Right renal cortex interstitium (tissue), 3 donors: ENCODE measurements at regions not wholly inside any gene's neighbourhood (a gene's known extent, or its start where the extent isn't known, plus 50 kb on each side); places are given as distances from the start of the nearest gene placed in this dataset.

Experiments used
- DNase-seq, 3 donors: peaks; one replicate each; pipeline ENCODE4 v3.0.0-alpha.2; 2013; ENCODE audit warnings: low read depth in 3 of 3, low spot score in 2 of 3

DNA sequence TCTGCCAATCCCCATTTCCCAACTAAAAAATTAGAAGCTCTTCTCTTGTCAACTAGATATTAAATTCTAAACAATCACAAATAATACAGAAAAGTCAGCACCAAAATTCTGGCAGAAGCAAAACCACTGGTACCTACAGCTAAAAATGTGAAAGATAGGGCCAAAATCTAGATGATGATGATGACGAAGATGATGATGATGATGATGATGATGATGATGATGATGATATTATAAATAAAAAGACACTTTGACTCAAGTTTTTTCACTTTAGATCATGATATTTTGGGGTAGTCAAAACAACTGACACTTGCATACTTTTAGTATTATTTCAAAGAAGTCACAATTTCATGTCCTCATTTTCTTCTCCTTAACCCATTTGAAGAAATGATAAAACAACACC lies 470.1 kb upstream of the NR2F2 start:
- no peak for DNase-seq

DNA sequence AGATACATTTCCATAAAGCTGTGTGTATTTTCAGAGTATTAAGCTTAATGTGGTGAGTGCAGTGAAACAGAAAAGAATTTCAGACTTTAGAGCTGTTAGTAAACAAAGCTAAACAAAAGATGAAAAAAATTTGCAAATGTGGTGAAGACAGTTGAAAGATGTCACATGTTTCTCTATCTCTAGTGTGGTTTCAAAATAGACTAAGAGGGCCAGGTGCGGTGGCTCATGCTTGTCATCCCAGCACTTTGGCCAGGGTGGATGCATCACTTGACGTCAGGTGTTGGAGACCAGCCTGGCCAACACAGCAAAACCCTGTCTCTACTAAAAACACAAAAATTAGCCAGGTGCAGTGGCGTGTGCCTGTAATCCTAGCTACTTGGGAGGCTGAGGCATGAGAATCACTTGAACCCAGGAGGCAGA lies 466.0 kb upstream of the NR2F2 start:
- no peak for DNase-seq

DNA sequence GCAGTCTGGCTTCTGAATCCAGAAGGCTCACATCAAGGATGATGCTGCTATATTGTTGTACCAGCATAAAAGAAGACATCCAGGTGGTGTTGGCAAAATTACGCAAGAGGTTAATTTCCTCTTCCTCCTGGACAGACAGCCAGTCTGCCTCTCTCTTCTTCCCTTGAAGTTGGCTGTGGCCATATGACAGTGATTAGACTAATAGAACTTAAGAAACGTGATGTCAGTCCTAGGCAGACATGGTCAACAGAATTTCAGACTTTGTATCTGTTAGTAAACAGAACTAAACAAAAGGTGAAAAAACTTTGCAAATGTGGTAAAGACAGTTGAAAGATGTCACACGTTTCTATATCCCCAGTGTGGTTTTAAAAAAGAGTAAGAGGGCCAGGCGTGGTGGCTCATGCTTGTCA lies 465.2 kb upstream of the NR2F2 start:
- no peak for DNase-seq

DNA sequence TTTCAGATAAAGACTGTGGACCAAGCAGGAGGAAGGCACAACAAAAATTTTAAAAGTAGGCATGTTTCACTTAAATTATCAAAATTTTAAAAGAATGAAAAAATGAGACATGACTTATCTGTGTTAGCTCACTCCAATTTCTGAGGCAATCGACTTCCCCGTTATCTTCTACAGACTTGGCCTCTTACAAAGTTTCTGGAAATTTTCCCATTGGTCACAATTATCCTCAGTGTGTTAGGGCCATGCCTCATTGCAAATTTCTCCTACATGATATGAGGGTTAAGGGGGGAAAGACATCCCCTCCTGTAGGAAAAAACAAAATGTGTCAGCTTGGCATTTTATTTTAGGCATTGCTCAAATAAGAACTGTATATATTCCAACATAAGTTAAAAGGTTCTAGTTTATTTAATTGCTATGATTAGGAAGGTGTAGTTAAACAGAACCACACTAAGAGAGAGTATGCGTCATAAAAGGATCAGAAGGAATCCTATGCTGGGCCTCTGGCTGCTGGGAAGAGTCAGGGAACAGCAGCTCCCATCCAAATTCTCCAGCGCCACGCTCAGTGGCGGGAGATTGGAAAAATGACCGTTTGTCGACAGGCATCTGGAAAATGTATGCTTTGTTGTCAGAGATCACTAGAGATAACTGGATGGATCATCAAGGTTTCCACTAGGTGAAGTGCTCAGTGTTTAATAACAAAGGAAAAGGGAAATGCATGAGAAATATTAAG lies 463.6 kb upstream of the NR2F2 start:
- DNase-seq = no peak

DNA sequence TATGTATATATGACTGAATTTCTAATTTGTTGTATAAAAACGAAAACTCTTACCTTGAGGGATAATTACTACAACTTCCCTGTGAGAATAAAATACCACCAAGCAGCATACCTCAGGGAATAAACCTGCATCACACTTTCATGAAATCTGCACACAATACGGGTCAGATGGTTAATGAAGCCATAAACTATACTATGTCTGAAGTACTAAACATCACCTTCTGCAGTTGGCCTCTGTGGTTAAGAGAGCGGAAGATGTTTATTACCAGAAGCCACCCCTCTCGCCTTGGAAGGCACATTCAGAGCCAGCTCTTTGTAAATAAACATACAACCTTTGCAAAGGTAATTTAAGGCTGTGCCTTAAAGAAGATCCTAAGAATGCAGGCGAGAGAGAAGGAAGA lies 462.1 kb upstream of the NR2F2 start:
- no peak for DNase-seq

DNA sequence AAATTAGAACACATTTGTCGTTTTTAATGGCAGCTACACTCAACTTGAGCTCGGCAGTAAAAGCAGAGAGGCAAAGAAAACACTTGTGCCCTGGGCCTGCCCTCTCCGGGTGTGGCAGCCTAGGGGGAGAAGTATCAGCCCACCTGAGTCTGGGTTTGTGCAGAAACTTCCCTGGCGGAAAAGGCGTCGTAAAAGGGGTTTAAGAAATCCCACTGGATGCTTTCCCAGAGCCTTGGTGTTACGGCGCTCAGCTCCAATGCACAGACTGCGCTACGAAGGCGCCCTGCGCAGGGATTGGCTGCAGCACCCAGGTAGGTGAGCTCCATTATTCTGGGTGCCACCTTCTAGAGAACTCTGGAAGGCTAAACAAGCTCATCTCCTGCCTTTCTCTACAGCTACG lies 461.5 kb upstream of the NR2F2 start:
- DNase-seq = no peak

DNA sequence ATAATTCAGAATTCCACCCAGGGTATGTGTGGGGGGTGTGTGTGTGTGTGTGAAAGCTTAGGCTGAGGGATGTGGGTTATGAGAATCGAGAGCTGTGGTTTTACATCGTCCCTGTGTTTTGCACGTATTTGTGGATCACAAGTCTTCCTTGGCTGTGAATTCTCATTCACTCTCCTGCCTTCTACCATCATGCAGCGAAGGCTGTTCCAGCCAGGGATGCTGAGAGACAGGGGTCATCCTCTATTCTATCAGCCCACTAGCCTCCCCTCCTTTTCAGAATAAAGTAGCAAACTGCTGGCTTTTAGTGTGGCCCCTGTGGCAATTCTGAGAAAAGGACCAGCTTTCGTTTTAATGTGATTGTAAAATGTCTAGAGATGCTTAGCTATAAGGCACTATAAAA lies 460.6 kb upstream of the NR2F2 start:
- no peak for DNase-seq

DNA sequence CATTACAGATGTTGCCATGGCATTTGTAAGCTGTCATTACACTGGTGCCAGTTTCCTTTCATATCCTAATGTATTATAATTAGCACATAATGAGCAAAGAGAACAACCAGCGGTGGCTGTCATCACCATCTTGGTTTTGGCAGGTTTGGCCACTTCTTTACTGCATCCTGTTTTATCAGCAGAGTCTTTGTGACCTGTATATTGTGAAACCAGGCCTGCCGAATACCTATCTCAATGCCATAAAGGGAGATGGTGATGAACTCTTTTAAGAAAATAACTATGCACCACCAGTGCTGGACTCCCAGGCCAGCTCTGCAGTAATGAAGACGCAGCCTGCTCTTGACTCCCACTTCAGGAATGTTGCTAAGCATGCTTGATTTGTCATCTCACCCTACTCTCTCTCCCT lies 458.1 kb upstream of the NR2F2 start:
- no peak for DNase-seq

DNA sequence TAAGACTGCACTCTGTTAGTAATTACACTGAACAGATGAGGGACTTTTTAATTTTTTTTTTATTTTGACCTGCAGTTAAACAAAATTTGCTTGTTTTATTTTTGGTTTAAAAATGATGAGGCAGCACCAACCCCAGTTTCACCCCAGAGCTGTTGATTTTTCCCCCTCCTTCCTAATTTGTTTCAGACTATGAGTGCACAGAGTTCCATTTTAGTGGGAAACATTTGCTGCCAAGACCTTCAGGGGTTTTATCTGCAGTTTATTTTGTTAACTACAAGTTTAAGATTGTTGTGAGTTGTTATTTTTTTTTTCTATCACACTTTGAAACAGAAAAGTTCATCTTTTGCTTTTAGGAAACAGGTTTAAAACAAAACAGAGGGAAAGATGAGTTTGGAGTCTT lies 455.9 kb upstream of the NR2F2 start:
- DNase-seq = no peak

DNA sequence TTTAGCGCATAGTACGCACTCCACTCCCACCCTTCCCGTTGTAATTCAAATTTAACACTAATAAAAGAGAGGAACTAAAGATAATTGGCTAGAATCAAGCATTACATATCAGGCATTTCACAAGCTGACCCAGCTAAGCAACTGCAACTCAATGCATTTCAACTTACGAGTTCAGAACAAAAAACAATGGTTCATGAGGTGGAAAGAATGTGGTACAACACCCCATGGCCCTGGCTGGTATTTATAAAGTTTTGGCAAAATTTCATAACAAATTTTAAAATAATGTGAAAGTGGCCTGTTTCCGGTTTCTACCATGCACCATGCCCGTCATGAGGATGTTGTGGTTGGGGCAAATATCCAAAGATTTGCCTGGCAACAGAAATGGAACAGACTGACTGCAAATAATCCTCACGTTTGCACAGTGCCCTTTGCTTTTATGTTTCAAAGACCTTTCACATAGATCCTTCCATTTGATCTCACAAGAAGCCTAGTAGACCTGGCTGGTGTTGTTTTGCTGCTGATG lies 455.3 kb upstream of the NR2F2 start:
- DNase-seq = no peak

DNA sequence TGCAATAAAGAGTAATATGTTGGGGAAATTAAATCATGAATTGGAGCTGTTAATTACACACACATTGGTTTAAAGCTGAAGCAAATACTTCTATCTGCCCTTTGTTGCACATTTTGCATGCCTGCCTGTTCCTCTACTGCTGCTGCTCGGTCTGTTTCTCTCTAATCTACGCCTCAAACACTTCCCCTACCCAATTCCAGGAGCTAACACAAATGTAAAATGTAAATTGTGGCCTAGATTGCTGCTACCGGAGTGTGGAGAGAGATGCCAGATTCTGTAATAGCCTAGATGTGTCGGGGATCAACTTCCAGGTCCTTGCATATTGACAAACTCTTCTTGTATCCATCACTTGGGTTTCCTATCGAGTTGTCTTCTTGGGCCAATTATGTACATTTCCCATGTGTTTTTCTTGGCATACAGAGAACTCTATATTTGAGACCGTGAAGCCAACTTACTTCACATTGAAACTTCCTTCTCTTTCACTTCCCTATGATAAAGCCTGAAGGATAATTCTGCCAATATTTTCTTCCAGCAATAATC lies 450.4 kb upstream of the NR2F2 start:
- no peak for DNase-seq

DNA sequence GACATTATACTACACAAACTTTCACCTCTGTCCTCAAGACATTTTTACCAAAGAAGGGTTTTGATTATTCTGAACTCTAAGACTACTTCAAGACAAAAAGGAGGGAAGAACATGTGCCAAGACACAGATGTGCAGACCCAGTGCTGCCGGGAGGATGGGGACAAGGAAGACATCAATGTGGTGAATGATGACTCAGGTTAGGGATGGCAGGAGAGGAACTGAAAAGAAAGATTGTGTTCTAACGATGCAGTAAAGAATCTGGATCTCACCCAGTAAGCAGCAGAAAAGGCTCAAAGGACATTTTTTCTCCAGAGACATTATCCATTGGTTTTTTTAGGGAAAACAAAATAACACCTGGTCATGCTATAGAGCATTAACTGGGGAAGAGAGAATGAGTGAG lies 449.9 kb upstream of the NR2F2 start:
- DNase-seq = no peak

DNA sequence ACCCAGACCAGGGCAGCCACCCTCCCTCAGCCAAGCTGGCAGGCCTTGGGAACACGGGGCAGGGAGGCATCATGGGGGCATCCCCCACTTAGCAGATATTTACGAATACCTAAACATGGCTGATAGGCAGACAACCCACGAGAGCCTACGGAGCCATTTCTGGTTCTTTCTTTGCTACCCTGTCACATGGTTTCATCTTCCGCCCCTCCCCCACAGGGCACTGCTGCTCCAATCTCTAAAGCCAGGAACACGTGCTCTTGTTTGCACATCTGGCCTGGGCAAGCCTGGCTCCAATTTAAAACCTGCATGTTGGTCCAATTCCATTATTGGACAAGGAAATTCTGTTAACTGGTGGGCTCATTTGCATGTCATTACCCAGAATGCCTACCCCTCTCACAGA lies 447.4 kb upstream of the NR2F2 start:
- no peak for DNase-seq

DNA sequence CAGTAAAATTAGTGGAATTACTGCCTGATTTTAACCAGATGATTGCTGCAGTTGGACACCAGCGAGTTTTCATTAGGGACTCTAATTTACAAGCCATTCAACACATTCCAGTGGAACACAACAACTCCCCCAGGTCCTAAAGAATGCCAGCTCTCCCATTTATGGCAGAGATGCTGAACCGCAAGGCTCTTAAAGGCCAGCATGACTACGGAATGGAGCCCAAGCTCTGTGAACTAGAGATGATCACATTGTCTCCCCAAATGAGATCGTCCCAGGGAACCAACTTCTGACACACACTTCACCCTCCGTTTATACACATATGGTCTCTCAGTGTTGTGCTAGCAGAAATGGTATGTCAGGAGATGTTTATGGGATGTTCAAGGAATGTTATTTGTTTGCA lies 446.2 kb upstream of the NR2F2 start:
- no peak for DNase-seq

DNA sequence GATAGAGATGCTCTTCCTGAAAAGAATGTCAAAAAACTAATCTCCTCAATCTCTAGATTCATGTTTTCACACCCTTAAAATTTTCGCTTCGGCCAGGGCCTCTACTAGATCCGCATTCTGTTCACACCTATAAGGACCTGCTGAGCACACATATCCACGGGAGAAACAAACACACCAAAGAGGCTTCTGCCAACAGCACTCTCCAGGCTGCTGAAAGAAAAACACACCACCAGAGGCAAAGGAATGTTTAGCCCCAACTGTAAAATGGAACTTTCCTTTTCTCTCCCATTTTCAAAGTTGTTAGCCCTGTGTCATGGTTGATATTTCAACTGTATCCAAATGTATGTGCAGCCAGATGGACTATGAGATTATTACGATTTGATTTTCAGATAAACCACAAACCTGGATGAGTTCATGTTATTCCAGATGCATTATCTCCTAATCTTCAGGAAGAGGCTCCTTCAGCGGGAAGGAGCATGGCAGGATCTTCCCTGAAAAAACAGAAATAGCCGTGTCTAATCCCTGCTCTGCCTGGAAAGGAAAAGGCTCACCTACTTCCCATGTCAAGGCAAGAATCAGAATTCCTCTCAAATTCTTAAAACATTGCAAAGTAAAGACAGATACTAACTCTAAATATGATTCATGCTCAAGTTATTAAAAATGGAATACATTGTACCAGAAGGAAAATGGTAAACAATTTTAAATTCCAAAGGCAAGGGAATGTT lies 442.7 kb upstream of the NR2F2 start:
- no peak for DNase-seq

DNA sequence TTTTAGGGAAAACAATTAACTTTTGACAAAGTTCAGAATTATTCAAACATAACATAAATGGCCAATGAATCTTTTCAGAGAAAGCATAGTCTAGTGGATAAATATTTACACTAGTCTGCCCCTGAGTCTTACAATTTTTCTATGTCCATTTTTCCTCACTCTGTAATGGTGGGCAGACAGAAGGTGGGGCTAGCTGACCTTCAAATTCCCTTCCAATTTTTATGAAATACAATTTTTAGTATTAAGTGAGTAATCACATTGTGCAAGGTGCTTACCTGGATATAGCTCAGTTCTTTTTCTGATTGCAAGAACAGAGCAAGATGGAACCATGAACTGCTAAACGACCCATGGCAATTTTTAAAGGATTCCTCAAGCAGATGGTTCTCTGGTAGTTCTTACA lies 441.7 kb upstream of the NR2F2 start:
- DNase-seq = no peak

DNA sequence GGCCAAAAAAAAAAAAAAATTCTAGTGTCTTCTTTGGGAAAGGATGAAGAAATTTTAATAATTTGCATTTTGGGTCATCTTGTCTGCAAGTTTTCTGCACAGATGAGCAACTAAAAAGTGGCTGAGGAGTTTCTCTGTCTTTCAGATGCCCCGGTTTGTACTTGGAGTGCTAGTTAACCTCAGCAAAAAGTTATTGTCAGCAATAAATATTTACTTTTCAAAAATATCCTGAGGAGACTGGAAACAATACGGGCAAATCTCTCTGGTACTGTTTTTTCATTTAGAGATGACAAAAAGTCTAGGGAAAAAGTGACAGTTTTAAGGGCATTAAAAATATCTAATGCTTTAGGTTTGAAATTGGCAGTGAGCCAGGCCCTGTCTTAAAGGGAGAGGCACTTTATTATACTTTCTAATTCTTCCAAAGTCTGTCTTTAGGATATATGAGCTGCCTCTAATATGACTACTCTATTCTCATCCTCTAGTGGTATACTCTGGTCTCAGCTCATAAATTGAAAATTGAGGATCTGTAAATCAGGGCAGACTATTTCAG lies 436.0 kb upstream of the NR2F2 start:
- DNase-seq = no peak

DNA sequence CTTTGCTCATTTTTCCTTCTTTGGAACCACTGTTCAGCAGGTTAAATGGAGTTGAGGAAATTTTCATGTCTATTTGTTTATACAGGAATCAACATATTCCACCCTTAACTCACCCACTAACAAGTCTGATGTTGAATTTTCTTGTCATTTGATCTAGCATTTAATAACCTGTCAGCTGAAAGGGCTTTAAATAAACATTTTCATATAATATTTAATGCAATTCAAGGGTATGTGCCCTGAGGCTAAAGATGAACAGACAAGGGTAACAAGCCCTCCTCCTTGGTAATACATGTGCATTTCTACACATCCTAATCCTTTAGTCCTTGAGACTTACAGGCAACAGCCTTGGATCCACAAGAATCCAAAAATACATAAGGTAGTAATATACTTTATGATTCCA lies 435.0 kb upstream of the NR2F2 start:
- no peak for DNase-seq

DNA sequence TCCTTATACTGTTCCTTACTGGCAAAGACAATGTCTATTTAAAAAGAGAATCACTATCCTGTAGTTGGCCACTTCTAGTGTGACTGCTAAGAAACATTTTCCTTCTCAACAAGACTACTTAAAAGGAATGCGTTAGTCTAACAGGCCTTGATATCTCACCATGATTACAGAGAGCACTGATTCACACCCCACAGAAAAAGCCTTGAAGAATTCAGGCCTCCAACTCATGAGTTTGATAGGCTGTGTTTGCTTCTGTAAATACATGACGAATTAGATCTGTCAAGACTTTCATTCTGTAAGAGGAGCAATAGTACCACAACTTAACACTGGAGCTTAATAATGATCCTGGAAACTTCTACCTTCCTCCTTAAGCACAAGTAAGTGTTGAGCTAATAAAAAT lies 432.8 kb upstream of the NR2F2 start:
- no peak for DNase-seq

DNA sequence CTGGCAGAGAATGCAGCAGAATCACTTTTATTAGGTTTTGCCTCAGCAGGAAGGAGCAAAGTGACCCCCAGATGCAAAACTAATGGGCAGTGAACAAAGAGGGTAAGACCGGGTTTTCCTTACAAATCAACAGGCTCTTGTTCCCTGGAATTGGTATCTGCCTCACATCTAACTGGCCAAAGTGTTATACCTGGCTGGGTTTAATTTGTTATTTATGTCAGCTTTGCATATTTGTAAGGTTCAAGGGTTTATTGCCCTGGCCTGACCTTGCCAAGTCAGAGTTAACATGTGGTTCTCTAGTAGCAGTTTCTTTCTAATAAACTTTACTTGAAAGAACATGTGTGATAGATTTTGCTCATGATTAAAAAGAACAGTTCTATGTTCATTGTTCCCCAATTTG lies 431.7 kb upstream of the NR2F2 start:
- no peak for DNase-seq

DNA sequence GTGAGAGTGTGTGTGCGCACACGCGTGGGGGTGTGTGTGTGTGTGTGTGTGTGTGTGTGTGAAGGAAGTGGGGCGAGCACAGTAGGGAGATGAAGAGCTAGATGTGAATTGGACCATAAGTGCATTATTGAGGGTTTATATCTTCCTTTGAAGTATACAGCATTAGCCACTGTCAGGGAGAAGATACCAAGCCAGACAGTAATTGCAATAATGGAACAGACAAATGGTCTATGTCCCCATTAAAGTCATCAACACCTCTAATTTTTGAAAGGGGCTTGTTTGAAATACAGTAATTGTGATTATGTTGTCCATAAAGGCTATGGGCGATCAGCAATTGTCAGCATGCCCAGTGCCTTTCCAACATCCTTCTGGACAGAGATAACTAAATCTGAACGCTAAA lies 429.2 kb upstream of the NR2F2 start:
- no peak for DNase-seq

DNA sequence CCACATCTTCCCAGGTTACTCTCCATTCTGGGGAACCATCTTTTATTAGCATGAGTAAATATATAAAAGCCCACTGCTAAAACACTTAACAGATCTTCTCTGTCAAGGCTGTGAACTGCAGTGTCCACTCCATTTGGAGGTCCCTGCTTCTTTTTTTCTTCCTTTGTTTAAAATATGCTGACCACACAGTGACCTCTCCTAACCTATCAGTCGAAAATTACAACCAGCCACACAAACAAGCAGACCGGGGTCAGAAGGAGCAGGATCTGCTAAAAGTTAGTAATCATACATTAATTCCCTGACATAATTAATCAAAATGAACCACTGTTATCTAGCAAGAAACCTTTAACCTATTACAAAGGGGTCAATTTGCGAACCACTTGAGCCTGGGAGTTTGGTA lies 427.9 kb upstream of the NR2F2 start:
- no peak for DNase-seq
